Stimulated activated CD8-positive, alpha-beta memory T cell treated with anti-CD3 and anti-CD28 coated beads, Interleukin-4, amount 100 ng/mL, for 4 hours (primary cell): ENCODE measurements at regions not wholly inside any gene's neighbourhood (a gene's known extent, or its start where the extent isn't known, plus 50 kb on each side); places are given as distances from the start of the nearest gene placed in this dataset.

Experiments used
- DNase-seq, 2 donors: peaks; one replicate each; pipeline ENCODE4 v3.0.0-alpha.2; 2020; ENCODE audit warnings: low read depth in 2 of 2, low spot score in 1 of 2

DNA sequence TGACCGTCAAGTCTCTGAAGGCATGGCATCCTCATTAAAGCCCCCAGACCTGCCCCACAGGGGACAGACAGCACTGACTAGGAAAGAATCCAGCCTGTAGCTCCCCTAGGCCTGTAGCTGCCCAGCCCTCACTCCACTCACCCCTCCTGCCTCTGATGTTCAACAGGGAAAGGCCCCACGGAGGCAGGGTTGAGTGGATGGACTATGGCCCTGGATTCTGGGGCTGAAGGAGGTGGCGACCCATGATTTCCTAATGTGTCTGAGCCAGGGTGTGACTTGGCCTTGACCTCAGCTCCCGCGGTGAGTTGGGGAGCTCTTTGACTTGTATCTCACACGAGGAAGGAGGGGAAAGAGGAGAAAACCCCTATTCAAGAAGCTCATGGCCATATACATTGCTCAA, 238.5 kb upstream of the CSF3R start:
- no peak for DNase-seq

DNA sequence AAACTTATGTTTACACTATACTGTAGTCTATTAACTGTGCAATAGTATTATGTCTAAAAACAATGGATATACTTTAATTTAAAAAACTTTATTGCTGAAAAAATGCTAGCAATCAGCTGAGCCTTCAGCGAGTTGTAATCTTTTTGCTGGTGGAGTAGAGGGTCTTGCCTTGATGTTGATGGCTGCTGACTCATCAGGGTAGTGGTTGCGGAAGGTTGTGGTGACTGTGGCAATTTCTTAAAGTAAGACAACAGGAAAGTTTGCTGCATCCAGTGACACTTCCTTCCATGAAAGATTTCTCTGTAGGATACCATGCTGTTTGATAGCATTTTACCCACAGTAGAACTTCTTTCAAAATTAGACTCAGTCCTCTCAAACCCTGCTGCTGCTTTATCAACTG, 234.7 kb upstream of the CSF3R start:
- DNase-seq, result no peak

DNA sequence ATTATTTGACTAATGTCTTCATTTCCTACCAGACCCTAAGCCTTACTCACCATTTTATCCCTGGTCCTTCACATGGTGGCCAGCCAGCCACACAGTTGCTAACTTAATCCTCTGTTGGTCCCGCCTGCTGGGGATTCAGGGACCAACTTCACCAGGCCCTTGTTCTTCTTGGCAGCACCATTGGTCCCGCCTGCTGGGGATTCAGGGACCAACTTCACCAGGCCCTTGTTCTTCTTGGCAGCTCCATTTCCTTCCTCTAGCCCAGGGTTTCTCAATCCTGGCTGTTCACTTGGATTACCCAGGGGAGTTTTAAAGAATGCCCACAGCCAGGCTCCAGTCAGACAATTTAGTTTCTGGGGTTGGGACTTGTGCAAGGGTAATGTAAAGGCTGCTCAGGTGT, 233.1 kb upstream of the CSF3R start:
- no peak for DNase-seq

DNA sequence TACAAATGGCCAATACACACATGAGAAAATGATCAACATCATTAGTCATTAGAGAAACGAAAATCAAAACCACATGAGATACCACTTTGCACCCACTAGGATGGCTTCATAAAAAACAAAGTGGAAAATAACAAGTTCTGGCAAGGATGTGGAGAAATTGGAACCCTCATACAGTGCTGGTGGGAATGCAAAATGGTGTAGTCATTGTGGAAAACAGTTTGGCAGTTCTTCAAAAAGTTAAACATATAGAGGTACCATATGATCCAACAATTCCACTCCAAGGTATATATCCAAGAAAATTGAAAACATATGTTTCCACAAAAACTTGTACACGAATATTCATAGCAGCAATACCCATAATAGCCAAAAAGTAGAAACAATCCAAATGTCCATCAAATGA, 231.6 kb upstream of the CSF3R start:
- DNase-seq, result no peak

DNA sequence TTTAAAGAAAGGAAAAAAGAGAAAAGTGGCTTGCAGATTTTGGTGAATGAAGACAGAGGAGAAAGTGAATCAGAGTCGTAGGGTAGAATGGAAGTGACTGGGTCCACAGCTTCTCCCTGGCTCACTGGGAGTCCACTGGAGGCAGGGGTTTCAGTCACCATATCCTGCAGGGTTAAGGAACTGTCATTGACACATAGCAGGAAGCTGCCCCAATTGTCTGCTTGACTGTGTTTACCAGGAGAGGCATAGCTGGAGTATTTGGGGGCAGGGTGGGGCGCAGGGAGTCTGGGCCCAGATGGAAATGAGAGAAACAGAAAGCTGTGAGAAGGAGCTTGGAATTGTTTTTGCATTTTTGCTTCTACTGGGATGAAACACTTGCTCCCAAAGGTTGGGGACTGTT, 228.8 kb upstream of the CSF3R start:
- no peak for DNase-seq

DNA sequence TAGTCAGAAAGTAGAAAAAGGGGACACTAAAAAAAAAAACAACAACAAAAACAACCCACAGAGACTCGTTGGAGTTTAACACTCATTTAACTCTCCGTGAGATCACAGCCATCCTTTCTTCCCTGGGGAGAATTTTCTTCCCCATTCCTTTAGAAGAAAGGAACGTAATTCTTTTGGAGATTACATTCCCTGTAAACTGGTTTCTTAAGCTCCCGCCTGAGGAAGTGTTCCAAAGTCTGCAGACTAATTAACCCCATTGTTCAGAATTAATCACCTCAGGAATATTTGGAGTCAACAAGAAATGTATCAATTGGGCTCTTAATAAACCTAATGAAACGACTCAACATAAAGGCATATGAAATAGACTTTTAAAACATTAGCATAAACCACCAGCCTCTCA, 228.2 kb upstream of the CSF3R start:
- DNase-seq, result no peak

DNA sequence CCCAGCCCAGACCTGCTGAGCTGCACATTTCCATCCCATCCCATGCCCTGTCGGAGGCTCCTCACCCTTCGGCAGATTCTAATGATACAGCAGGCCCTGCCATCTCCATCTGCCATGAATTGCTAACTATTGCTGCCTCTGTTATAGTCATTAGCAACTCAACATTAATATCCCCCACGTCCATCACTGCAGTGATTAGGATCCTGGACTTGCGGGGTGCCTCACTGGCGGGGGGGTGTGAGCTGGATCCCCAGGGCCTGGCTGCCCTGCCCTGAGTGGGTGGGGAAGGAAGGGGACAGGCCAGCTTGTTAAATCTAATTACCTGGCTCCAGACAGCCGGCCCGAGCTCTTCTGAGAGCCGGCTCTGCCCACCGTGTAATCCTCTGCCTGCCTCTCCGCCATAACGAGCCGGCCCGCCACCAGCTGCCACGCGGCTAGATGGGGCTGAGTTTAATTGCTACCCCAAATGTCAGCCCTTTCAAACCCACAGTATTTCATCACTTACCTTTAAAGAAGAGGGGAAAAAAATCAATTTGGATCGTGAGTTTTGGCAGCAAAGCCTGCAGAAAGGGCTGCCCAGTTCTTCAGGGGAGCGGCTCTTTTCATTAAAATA, 227.3 kb upstream of the CSF3R start:
- DNase-seq, result no peak

DNA sequence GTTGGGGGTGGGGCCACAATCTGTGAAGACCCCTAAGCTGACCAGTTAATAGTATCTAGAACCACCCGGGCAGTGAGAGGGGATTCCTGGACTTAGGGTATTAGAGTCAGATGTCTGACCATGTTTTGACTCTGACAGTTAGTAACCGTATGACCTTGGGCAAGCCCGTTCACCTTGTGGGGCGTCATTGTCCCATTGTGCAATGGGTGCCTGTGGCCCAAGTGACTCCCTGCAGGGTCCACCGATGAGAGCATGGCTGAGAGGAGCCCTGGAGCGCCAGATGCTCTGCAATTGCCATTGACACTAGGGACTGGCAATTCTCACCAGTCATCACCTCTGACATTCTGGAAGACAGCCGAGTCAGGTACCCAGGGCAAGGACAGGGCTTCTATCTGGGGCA, 225.9 kb upstream of the CSF3R start:
- DNase-seq, result no peak

DNA sequence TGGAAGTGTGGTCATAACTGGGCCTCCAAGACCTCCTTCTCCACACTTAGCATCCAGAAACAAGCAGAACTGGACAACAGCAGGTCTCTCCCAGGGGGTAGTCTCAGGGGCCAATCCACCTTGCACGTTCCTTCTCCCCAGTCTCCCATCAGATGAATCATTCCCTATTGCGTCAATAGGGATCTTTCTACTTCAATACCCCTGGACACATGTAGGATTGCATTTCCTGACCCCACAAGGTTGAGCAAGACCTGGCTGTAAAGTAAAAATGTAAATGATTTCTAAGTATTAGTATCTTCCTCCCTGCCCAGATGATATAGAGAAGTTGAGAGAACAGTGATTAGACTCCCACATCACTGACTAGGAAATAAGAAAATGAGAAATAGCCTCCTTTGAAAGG, 224.5 kb upstream of the CSF3R start:
- no peak for DNase-seq

DNA sequence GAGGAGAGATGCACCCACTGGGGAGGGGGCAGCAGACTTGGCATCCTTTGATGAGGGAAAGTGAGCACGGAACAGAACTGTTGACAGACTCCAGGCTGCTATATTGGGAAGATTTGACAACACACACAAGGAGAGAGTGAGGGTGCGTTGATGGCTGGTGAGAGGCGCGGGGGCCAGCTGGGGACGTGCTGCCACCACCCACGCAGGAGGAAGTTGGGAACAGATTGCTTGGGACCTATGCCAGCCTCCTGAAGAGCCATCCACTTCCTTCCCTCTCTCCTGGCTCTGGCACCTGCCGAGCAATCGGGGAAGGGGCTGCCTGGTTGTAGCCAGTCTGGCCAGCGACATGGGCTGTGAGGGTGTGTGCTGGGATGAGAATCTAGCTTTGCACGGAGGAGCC, 223.7 kb upstream of the CSF3R start:
- DNase-seq, result no peak

DNA sequence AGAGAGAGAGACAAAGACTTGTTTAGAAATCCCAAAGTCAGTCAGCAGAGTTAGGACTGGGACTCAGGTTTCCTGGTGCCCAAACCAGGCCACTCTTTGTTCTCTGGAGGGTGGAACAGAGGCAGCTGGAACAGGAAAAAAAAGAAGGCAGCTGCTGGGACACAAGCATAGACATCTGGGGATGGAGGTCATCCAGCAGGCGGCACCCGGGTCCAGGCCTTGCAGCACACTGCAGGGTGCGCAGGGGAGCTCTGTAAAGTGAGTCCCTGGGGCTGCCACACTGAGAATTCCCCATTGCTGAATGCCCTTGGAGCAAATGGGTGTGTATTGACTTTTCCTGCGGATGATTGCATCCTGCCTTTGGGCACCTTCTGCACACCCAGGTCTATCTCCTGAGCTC, 222.9 kb upstream of the CSF3R start:
- DNase-seq, result no peak

DNA sequence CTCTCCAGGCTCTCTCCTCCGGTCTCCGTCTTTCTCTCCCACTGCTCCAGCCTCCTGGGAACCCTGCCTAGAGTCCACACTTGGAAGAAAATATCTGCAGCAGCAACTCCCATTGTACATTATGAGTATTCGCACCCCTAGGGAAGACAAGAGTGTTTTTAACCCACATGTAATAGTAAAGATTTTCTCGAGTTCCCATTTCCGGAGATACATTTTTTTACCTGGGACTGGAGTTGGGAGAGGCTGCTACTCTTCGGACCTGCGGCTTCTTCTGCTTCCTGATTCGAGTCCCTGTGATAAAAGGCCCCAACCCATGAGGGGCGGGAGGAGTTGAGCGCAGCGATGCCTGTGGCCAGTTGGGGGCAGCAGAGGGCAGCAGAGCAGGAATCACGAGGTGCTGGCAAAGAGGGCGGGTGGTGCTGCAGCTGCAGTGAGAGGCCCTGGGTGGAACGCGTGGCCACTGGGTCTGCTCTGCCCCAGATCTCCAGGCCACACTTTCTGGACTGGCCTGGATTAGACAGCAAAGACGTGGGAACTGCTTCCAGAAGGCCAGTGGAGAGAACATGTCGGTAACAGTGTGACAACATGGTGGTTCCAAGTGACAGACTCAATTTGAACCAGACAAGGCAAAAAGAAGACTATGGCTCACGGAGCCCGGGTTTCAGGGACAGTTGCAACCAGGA, 221.0 kb upstream of the CSF3R start:
- DNase-seq, result peak in 1 of 2 donors; percentile 3

DNA sequence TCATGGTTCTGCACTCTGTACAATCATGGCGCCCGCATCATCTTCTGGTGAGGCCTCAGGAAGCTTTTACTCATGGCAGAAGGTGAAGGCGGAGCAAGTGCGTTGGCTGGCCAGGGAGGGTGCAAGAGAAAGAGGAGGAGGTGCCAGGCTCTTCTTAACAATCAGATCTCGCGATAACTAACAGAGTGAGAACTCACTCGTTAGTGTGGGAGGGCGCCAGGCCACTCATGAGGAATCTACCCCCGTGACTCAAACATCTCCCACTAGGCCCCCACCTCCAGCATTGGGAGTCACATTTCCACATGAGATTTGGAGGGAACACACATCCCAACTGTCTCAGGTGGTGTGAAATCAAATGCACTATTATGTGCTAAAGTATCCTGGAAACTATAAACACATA, 220.2 kb upstream of the CSF3R start:
- DNase-seq, result no peak

DNA sequence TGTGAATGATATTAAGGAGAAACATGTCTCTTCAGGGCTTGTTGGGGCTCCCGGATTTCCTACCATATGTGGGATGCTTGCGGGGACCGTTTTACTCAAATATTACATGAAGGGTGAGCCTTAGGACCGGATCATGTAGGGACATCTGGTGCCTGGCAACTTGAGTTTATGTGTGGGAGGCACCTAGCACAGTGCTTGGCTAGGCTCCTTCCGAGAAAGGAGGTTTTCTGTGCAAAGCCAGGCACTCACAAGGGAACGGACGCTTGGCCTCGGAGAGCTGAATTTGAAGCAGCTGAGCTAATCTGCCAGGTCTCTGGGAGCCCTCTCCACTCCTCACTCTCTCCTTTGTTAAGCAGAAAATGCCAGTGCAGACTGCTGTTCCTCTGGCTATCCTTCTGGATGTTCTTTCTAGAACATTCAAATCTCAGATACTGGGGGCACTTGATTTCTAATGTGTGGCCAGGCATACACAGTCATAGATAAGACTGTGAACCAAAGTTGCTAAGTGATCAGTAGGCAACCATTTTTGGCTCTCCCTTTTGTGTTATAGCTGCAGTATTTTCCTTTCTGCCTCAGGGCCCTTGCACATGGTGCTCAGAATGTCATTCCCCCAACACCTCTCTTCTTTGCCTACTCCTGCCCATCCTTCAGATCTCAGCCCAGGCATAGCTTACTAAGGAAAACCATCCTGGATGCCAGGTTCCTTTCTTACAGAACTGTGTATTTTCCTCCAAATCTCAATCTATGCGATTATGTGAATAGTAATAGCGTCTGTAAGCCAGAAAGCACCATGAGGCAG, 216.6 kb upstream of the CSF3R start:
- DNase-seq, result no peak

DNA sequence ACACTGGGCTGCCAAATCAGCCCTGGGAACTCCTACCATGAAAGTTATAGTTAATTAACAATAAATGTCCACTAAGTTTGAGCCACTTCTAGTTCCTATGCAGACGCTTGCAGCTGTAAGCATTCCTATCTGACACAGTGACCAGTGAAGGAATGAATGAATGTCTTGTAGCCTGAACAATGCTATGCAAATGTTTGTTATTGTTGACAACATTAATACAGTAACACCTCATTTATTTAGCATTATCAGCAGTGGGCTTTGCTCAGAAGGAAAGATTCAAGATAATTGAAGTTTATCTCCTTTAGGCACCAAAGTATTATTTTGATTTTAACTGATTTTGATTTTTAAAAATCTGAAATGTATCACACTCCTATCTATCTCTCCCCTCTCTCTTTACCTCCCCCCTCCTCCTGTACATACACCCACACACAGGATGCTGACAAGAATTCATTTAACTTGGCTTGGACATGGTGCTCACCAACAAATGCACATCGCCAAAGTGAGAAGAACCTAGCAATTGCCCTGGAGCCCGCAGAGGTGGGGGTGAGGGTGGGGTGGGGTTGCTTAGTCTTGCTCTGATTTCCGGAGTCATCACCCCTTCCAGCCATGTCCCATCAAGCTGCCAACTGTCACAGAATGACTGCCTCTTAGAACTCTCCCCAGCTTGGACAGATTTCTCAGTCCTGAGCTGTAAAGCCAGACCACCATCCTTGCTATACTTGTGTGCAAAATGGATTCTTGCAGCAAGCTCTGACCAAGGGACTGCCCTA, 215.3 kb upstream of the CSF3R start:
- DNase-seq, result no peak

DNA sequence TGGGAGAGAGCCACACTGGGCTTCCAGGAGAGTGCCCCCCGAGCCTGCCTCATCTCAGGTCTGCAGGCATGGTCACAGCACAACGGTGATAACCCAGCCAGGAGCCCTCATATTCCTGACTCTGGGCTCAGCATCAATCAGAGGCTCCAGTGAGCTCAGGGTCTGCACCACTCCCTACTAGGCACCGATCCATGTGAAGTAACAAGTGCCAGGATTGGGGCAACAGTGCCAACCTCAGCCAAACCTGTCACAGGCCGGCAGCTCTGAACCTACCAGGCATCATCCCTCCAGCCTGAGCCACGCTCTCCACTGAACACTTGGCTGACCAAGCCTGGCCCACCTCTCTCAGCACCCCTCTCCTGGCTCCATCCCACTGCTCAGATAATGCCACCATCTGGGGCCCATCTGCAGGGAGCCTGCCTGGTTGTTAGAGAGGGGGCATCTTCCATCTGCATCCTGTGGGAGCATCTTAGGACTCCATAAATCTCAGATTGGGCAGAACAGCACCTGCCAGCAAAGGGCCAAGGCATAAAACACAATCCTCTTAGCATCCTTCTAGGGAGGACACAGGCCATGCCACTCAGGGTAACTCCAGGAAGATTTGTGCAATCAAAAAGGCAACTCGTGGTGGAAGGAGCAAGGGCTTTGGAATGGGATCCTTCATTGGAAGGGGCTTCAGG, 213.7 kb upstream of the CSF3R start:
- DNase-seq, result no peak

DNA sequence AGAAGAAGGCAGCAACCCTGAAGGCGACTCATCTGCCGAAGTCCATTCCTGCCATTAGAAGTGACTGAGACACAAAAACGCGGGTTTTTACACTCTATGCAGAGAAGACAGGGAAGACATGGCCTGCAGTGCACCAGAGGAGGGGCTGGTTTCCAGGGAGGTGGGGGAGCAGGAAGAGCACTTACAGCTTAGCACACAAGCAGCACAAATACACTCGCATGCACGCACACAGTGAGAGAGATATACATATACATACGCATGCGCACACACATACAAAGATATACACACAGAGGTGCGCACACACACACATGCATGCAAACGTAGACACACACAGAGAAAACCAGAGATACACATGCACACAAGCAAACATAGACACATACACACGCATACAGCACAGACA, 210.9 kb upstream of the CSF3R start:
- DNase-seq, result no peak

DNA sequence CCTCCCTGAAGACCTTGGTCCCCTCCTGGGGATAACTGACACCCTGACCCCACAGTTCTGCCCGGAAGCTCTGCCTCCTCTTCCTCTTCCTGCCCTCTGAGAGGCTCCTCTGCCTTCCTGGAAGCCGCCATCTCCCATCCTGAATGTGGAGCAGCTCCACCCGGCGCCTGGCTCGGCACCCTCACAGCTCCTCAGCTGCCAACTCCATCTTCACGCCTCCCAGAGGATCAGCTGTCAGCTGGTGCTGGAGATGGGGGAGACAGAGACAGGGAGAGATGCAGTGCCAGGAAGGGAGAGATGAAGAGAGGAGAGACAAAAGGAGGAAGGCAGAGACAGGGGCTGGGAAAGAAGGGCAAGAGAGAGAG, 210.4 kb upstream of the CSF3R start:
- DNase-seq, result no peak

DNA sequence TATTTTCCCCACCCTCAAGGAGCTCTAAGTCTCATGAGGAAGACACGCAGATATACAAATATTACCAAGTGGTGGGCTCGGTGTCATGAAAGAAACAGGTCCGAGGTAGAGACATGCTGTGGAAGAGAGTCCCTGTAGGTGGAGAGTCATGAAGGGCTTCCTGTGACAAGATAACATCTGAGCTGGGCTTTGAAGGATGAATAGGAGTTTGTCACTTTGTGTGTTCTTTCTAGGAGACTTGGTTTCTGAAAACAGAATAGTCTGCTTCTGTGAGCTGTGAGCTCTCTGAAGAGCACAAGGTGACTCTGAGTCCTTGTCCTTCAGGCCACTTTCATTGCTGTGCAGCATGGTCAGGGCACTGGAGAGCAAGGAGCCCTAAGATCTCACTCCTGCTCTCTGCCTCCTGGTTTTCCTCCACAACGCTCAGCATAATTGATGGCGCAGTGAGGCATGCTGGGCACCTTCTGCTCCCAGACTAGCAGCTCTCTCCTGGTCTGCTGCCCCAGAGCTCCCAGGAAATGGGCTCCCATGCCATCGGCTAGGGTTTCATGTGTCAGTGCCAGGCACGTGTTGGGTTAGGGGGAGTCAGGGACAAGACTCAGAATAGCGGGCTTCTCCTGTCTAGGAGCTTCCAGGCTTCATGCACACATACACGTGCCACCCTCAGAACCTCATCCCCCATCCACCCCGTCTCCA, 209.9 kb upstream of the CSF3R start:
- DNase-seq, result no peak

DNA sequence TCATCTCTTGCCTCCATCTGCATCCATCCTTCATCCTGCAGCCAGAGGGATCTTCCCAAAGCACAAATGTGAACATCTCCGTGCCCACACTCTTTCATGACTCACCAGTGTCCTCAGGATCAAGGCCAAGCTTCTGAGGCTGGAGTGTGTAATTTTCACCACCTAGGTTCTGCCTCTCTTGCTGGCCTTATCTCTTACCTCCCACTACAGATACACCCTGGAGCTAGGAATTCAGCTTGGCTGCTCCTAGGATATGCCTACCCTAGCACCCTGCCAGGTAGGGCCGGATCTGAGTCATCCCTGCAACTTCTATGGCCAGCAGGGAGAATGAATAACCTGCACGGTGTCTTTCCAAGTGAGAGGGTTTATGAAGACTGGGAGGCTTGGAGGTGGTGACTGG, 208.7 kb upstream of the CSF3R start:
- no peak for DNase-seq

DNA sequence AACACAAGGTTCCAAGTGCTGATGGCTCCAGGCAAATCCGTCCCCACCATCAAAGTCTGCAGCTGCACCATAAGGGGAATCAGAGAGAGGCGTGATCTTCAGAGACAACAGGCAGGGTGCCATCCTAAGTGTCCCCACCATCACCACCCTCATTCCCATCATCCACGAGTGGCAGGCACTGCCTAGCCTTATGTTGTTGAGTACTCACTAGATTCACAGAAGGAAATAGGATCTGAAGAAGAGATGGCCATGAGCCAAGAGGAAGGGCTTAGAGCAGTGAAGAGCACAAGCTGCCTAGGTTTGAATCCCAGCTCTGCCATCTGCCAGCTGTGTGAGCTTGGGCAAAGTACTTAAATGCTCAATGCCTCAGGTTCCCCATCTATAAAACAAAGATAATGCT, 207.3 kb upstream of the CSF3R start:
- no peak for DNase-seq
